Rectal smooth muscle tissue (tissue), 1 donor: ENCODE measurements at regions not wholly inside any gene's neighbourhood (a gene's known extent, or its start where the extent isn't known, plus 50 kb on each side); places are given as distances from the start of the nearest gene placed in this dataset.

Source experiments
- H3K27ac ChIP-seq: one replicate; pipeline ENCODE4 v1.7.0; 2013; ENCODE audit warnings: low read depth, low read length, inconsistent platforms
- H3K27me3 ChIP-seq: one replicate; pipeline ENCODE4 v1.7.0; 2013; ENCODE audit warnings: low read length; ENCODE audit not compliant: control insufficient read depth, insufficient read depth
- H3K36me3 ChIP-seq: one replicate; pipeline ENCODE4 v1.7.0; 2013; ENCODE audit warnings: low read length; ENCODE audit not compliant: control insufficient read depth, insufficient read depth
- H3K4me1 ChIP-seq: one replicate; pipeline ENCODE4 v1.7.0; 2013; ENCODE audit warnings: low read length; ENCODE audit not compliant: control insufficient read depth, insufficient read depth
- H3K4me3 ChIP-seq: one replicate; pipeline ENCODE4 v1.7.0; 2013; ENCODE audit warnings: low read length
- H3K9ac ChIP-seq: one replicate; pipeline ENCODE4 v1.7.0; 2013; ENCODE audit warnings: low read length

DNA sequence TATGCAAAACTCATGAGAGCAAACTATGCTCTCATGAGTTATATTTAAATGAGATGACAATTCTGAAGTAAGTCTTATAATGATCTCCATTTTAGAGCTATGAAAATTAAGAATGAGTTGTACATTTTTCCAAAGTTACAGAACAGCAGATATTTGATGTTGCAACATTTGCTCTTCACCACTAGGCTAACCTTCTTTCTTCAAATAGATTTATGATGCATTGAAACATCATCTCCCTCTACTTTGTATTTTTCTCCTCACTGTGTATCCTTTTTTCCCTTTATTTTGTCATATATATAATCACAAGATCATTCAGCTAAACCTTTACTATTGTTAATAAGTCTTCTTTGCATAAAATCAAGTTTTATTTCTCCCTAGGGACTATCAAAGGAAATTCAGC is 497.7 kb upstream of the TYRP1 start:
- no peaks in the 10 kb centered on the region for H3K36me3 ChIP-seq
- no peak overlapping the region for H3K27ac ChIP-seq
- no peaks in the 10 kb centered on the region for H3K4me1 ChIP-seq
- no peaks in the 10 kb centered on the region for H3K27me3 ChIP-seq
- no peak overlapping the region for H3K4me3 ChIP-seq
- no peak overlapping the region for H3K9ac ChIP-seq

DNA sequence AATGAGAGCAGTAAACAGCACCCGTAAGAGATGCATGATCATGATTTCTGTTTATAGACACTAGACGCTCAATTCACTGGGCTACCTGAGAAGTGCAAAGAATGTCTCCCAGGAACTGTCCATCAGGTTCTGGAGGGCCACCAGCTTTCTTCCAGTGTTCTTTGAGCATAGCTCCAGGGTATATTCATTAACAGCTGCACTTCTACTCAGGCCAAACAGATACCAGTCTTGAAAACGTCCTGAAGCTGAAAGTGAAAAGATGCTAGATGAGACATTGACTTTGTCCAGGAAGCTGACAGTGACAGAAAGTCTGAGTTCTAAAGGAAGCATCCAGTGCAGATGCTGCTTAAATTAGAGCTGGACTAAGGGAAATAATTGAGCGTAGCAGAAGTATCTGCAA is 488.7 kb upstream of the TYRP1 start:
- no peaks in the 10 kb centered on the region for H3K27me3 ChIP-seq
- no peaks in the 10 kb centered on the region for H3K4me1 ChIP-seq
- H3K36me3 ChIP-seq, result no peaks in the 10 kb centered on the region
- no peak overlapping the region for H3K4me3 ChIP-seq
- H3K27ac ChIP-seq, result no peak overlapping the region
- H3K9ac ChIP-seq, result no peak overlapping the region

DNA sequence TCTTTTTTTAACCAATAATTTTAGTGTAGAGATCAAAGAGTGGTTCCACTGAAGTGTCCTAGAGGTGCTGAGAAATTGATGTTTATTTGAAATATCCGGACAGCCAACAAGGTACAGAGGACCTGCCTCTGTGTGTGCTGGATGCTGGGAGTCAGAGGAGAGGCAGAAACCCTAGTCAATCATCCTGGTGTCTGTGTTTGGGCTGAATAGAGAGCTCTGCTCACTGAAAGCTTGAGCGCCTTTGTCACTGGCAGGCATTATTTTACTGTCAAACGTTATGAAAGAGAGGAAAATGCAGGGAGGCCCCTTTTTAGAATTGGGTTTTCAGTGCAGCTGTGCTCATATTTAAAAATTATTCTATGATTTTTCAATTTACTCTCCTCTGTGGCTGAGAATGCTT is 480.3 kb upstream of the TYRP1 start:
- Histone ChIP-seq H3K36me3 (no peaks in the 10 kb centered on the region), H3K4me1 (no peaks in the 10 kb centered on the region), H3K4me3 (no peak overlapping the region), H3K27ac (no peak overlapping the region), H3K9ac (no peak overlapping the region), H3K27me3 (no peaks in the 10 kb centered on the region)

DNA sequence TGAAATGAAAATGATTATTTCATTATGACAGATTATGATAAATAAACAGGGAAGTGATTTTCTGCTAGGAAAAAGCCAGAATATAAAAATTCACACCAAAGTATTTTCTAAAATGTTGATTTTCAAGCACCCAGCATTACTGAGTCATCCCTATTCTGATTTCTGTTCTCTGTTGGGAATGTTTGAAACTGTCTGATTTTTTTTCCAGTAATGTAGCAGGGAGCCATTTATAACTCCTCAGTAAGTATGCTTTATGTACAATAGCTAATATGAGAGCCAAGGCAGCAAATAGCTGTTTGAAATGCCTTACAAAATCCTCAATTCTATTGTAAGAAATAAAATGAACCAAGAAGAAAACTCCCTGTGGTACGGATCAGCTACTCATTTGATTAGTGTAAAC is 471.7 kb upstream of the TYRP1 start:
- Histone ChIP-seq H3K4me1 (no peaks in the 10 kb centered on the region), H3K9ac (no peak overlapping the region), H3K4me3 (no peak overlapping the region), H3K27me3 (no peaks in the 10 kb centered on the region), H3K36me3 (no peaks in the 10 kb centered on the region), H3K27ac (no peak overlapping the region)

DNA sequence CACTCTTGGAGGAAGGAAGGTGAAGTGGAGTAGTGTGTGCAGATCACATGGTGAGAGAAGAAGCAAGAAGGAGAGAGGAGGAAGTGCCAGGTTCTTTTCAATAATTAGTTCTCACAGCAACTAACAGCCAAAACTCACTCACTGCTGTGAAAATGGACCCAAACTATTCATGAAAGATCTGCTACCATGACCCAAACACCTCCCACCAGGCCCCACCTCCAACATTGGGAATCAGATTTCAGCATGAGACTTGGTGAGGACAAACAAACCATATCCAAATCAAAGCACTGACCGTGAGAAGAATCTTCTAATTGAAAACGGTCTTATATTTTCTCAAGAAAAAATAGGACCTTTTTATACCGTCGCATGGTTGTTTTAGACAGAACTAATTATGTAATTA is 468.7 kb upstream of the TYRP1 start:
- Histone ChIP-seq H3K27ac (no peak overlapping the region), H3K4me1 (no peaks in the 10 kb centered on the region), H3K36me3 (no peaks in the 10 kb centered on the region), H3K9ac (no peak overlapping the region), H3K4me3 (no peak overlapping the region), H3K27me3 (no peaks in the 10 kb centered on the region)

DNA sequence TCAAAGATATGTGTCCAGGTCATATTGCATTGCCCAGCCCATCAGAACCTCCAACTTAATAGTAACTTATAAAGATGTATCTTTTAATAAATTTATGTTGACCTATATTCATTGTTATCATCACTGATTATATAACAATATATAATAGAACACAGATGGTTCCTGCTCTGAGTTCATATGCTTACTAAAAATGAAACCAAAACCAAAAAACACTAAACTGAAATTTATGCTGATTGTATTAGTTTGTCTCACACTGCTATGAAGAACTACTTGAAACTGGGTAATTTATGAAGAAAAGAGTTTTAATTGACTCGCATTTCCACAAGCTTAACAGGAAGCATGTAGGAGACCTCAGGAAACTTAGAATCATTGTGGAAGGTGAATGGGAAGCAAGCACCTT is 462.5 kb upstream of the TYRP1 start:
- H3K4me3 ChIP-seq, result no peak overlapping the region
- H3K27ac ChIP-seq, result no peak overlapping the region
- no peaks in the 10 kb centered on the region for H3K36me3 ChIP-seq
- H3K9ac ChIP-seq, result no peak overlapping the region
- no peaks in the 10 kb centered on the region for H3K4me1 ChIP-seq
- no peaks in the 10 kb centered on the region for H3K27me3 ChIP-seq

DNA sequence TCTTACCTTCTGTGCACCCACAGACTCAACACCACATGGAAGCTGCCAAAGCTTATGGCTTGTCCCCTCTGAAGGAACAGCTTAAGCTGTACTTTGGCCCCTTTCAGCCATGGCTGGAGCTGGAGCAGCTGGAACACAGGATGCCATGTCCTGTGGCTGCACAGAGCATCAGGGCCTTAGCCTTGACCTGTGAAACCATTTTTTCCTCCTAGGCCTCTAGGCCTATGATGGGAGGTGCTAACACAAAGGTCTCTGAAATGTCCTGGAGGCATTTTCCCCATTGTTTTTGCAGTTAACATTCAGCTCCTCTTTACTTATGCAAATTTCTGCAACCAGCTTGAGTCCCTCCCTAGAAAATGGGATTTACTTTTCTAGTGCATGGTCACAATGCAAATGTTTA is 461.4 kb upstream of the TYRP1 start:
- Histone ChIP-seq H3K36me3 (no peaks in the 10 kb centered on the region), H3K4me1 (no peaks in the 10 kb centered on the region), H3K27me3 (no peaks in the 10 kb centered on the region), H3K4me3 (no peak overlapping the region), H3K9ac (no peak overlapping the region), H3K27ac (no peak overlapping the region)

DNA sequence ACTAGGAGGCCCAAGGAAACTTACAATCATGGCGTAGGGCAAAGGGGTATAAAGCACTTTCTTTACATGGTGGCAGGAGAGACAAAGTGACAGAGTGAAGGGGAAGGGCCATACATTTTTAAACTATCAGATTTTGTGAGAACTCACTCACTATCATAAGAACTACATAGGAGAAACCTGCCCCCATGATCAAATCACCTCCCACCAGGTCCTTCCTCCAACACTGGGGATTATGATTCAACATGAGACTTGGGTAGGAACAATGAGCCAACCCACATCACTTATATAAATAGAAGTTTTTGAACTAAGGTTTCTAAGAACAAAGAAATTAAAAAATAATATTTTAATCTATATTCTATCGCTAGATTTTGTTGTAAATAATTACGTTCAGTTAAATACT is 460.3 kb upstream of the TYRP1 start:
- Histone ChIP-seq H3K27me3 (no peaks in the 10 kb centered on the region), H3K27ac (no peak overlapping the region), H3K9ac (no peak overlapping the region), H3K4me3 (no peak overlapping the region), H3K4me1 (no peaks in the 10 kb centered on the region), H3K36me3 (no peaks in the 10 kb centered on the region)

DNA sequence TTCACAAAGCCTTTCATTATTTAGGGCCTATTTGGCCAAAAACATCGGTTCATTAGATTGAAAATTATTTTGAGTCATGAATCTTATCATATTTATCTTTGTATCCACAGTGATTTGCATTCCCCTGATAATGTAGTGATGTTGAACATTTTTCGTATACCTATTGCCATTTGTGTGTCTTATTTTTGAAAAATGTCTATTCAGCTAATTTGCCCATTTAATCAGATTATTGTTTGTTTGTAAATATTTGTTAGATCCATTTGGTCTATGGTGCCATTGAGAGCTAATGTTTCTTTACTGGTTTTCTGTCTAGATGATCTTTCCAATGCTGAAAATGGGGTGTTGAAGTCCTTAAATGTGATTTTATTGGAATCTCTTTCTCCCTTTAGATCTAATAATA is 439.2 kb upstream of the TYRP1 start:
- Histone ChIP-seq H3K27ac (no peak overlapping the region), H3K27me3 (no peaks in the 10 kb centered on the region), H3K4me1 (no peaks in the 10 kb centered on the region), H3K4me3 (no peak overlapping the region), H3K36me3 (no peaks in the 10 kb centered on the region), H3K9ac (no peak overlapping the region)

DNA sequence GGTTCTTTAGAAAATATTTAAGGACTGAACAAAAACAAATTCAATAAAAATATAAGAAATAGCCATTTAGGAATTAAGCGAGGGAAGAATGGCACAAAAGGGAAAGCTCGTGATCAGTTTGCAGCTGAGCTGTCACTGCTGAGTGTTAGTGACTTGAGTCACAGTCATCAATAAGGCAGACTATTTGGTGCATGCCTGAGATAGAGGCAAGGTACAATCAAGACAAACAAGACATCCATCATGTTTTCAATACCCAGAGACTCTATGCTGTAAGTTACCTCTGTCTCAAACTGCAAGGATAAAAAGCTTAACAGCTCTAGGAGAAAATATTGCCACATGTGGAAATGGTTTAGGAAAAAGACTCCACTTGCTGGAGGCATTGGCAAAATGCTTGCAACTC is 426.4 kb upstream of the TYRP1 start:
- no peaks in the 10 kb centered on the region for H3K27me3 ChIP-seq
- H3K9ac ChIP-seq, result no peak overlapping the region
- H3K4me1 ChIP-seq, result peaks cover 8% of the 10 kb centered on the region

DNA sequence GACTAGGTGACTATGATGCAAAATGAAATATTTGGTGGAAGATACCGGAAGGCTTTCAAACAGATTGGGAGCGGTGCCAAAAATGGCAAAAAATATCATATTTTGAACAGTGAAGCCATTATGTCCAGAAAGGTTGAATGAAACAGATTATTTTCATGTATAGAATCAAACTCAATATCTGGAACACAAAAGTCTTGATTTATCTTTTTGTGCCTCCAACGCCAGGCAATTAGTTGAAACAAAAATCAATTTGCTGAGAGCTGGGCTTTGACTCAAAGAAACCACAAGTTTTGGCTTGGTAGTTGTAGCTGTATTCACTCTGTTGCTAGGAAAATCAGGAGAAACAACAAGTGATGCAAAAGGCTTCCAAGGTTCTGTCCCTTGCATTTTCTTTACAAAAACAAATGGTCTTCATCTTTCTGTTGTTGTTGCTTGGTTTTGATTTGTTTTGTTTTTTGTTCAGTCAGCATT is 421.7 kb upstream of the TYRP1 start:
- Histone ChIP-seq H3K4me1 (peaks cover 15% of the 10 kb centered on the region), H3K36me3 (no peaks in the 10 kb centered on the region), H3K4me3 (no peak overlapping the region), H3K9ac (no peak overlapping the region), H3K27ac (no peak overlapping the region), H3K27me3 (no peaks in the 10 kb centered on the region)

More for the DNA sequence above, 426.4 kb upstream of the TYRP1 start:
- Histone ChIP-seq H3K4me3 (no peak overlapping the region), H3K27ac (no peak overlapping the region), H3K36me3 (no peaks in the 10 kb centered on the region)

DNA sequence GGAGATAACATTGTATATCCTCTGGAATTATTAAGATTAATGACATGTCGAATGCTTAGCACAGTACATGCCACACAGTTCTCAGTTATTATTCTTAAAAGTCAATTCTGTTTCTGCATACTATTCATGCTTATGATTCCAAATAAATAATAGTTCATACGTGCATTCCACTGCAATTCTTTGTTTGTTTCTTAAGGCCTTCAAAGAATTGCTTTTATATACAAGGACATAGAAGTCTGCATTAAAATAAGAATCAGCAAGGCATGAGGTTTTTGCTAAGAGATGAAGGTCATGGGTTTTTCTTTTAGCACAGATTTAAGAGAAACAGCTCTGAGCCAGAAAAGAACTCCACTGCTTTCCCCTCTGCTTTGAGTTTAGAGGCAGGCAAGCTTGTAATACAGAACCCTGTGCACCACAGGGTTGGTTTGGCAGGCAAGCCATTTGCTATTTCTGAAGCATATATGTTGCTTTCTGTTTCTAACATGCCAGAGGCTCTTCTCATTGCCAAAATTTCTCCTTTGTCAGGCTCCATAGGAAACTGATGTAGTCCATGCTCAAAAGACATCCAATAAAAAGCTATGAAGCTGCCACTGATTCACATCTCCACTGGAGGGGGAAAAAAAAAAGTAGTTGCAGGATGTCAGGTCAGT is 420.6 kb upstream of the TYRP1 start:
- Histone ChIP-seq H3K27me3 (no peaks in the 10 kb centered on the region), H3K4me3 (no peak overlapping the region), H3K36me3 (no peaks in the 10 kb centered on the region), H3K27ac (peak overlapping the region; percentile 32), H3K4me1 (peaks cover 15% of the 10 kb centered on the region), H3K9ac (no peak overlapping the region)

DNA sequence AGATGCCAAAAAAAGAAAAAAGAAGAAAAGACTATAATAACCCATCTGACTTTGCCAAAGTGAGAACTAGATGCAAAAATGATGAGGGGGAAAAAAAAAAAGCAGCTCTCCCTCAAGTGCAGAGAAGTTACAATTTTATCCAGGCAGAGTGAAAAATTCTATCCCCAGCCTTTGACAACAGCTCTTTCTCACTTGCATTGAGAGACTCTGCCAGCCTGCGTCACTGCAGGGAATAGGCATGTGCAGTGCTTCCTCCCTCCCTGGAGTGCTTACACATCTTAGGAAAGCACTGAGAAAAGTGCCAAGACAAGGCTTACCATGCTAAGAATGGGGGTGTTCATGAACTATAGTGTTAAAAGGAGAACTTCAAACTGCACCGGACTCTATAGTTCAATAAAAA is 418.6 kb upstream of the TYRP1 start:
- Histone ChIP-seq H3K27me3 (no peaks in the 10 kb centered on the region), H3K4me1 (peaks cover 15% of the 10 kb centered on the region), H3K9ac (no peak overlapping the region), H3K36me3 (no peaks in the 10 kb centered on the region), H3K4me3 (no peak overlapping the region), H3K27ac (no peak overlapping the region)
